K562 (cell line): ENCODE measurements at regions not wholly inside any gene's neighbourhood (a gene's known extent, or its start where the extent isn't known, plus 50 kb on each side); places are given as distances from the start of the nearest gene placed in this dataset.

Source experiments
- BCL6 ChIP-seq: fragments of 250-450 bp; sonication (Bioruptor Pico); IDR thresholded peaks from 2 replicates; pipeline ENCODE4 v1.4.0; 2020
- JUND ChIP-seq, 2 experiments: IDR thresholded peaks; 2 replicates in 1 of 2; 3 replicates in 1 of 2; pipeline ENCODE4 v1.6.1; 2011; ENCODE audit warnings: borderline replicate concordance in 2 of 2, low read depth in 2 of 2, low read length in 2 of 2, improper control_type of control experiment in 1 of 2, missing biosample characterization in 1 of 2, missing genetic modification characterization in 1 of 2, missing genetic modification reagents in 1 of 2
- LEF1 ChIP-seq: fragments of 450-650 bp; IDR thresholded peaks from 2 replicates; pipeline ENCODE4 v1.6.1; 2016; ENCODE audit warnings: mild to moderate bottlenecking
- MYC ChIP-seq, 2 experiments: fragments of 250-450 bp in 1 of 2; sonication (Bioruptor Pico) in 1 of 2; IDR thresholded peaks; 2 replicates each; pipeline versions ENCODE4 v1.5.1 to v1.6.1; 2012 to 2021; ENCODE audit warnings: low read depth in 2 of 2, borderline replicate concordance in 1 of 2, improper control_type of control experiment in 1 of 2, low read length in 1 of 2, mild to moderate bottlenecking in 1 of 2, moderate library complexity in 1 of 2
- NR2C2 ChIP-seq, 2 experiments: fragments of 200-800 bp in 1 of 2; sonication (Bioruptor generic) in 1 of 2; sonication (generic) in 1 of 2; formaldehyde crosslinking in 1 of 2; IDR thresholded peaks; 2 replicates each; pipeline versions ENCODE4 v1.6.1 to v1.8.0; 2016 to 2022; ENCODE audit warnings: mild to moderate bottlenecking in 1 of 2, missing compliant biosample characterization in 1 of 2, missing genetic modification characterization in 1 of 2, missing genetic modification reagents in 1 of 2
- NR2F6 ChIP-seq: fragments of 450-650 bp; formaldehyde crosslinking; IDR thresholded peaks from 2 replicates; pipeline ENCODE4 v1.4.0; 2020; ENCODE audit warnings: mild to moderate bottlenecking
- PTBP1 ChIP-seq: fragments of 200-400 bp; formaldehyde crosslinking; IDR thresholded peaks from 2 replicates; pipeline ENCODE4 v1.6.1; 2017; ENCODE audit warnings: low read depth, low read length
- RCOR1 ChIP-seq, 2 experiments: IDR thresholded peaks; 2 replicates each; pipeline ENCODE4 v1.6.1; 2012; ENCODE audit warnings: low read depth in 2 of 2, low read length in 2 of 2, borderline replicate concordance in 1 of 2, improper control_type of control experiment in 1 of 2
- TCF7L2 ChIP-seq: fragments of 150-350 bp; IDR thresholded peaks from 2 replicates; pipeline ENCODE4 v1.6.1; 2016; ENCODE audit warnings: low read depth, mild to moderate bottlenecking, low read length, moderate library complexity
- ZNF24 ChIP-seq: fragments of 450-650 bp; IDR thresholded peaks from 2 replicates; pipeline ENCODE4 v1.6.1; 2016
- ZNF311 ChIP-seq: fragments of 250-450 bp; sonication (Bioruptor Pico); IDR thresholded peaks from 2 replicates; pipeline ENCODE4 v1.4.0; 2020; ENCODE audit warnings: mild to moderate bottlenecking, moderate library complexity
- TF ChIP-seq, protein P1 (sequence below): fragments of 250-450 bp; sonication (Bioruptor Pico); IDR thresholded peaks from 2 replicates; pipeline ENCODE4 v1.5.0; 2021
- TF ChIP-seq, protein P2 (sequence below): fragments of 450-650 bp; IDR thresholded peaks from 2 replicates; pipeline ENCODE4 v1.6.1; 2016; ENCODE audit warnings: low read depth
- TF ChIP-seq, protein P3 (sequence below), 3 experiments: IDR thresholded peaks in 2 of 3; conservative IDR thresholded peaks in 1 of 3; 2 replicates each; pipeline ENCODE4 v1.5.1; 2011 to 2012; ENCODE audit warnings: low read length in 3 of 3, mild to moderate bottlenecking in 3 of 3, control low read depth in 2 of 3, improper control_type of control experiment in 1 of 3, inconsistent platforms in 1 of 3, low read depth in 1 of 3, mixed read lengths in 1 of 3, moderate library complexity in 1 of 3; ENCODE audit not compliant: insufficient read depth in 2 of 3

DNA sequence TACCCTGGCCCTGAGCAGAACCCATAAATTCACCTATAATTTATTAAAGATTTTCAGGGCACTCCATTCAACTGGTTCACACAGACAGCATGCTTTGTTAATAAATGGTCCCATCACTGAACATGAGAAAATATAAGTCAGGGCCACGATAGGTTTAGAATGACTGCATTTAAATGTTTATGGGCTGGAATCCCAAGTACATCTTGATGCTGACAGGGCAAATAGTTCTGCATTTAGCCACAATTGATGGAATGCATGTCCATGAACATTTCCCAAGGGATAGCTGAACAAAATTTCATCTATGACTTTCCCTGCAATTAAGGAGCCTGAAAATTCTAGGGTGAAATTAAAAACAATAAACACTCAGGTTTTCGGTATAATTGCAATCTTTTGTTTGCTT lies 124.5 kb downstream of the CAAP1 start:
- TF ChIP-seq, protein P1, sequence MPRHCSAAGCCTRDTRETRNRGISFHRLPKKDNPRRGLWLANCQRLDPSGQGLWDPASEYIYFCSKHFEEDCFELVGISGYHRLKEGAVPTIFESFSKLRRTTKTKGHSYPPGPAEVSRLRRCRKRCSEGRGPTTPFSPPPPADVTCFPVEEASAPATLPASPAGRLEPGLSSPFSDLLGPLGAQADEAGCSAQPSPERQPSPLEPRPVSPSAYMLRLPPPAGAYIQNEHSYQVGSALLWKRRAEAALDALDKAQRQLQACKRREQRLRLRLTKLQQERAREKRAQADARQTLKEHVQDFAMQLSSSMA (CRISPR knock-in tag) = no peak
- TF ChIP-seq ZNF311 (CRISPR knock-in tag) (no peak), JUND (IDR thresholded peaks at IDR 0.05; ENCODE audit: borderline replicate concordance, low read depth, low read length) (no peak), JUND (tag; IDR thresholded peaks at IDR 0.05; ENCODE audit: borderline replicate concordance, low read depth, low read length) (no peak), LEF1 (no peak), TCF7L2 (no peak), NR2C2 (CRISPR knock-in tag; IDR thresholded peaks at IDR 0.05) (no peak), NR2C2 (tag; IDR thresholded peaks at IDR 0.05) (no peak), NR2F6 (no peak), PTBP1 (no peak), RCOR1 (IDR thresholded peaks at IDR 0.05; ENCODE audit: borderline replicate concordance in 1 of 2, low read depth in 2 of 2, low read length in 2 of 2) (no peak), MYC (IDR thresholded peaks at IDR 0.05; ENCODE audit: low read depth, low read length) (no peak), MYC (CRISPR knock-in tag; IDR thresholded peaks at IDR 0.05; ENCODE audit: borderline replicate concordance, low read depth) (no peak), ZNF24 (no peak), BCL6 (CRISPR knock-in tag) (no peak)
- TF ChIP-seq, protein P2, sequence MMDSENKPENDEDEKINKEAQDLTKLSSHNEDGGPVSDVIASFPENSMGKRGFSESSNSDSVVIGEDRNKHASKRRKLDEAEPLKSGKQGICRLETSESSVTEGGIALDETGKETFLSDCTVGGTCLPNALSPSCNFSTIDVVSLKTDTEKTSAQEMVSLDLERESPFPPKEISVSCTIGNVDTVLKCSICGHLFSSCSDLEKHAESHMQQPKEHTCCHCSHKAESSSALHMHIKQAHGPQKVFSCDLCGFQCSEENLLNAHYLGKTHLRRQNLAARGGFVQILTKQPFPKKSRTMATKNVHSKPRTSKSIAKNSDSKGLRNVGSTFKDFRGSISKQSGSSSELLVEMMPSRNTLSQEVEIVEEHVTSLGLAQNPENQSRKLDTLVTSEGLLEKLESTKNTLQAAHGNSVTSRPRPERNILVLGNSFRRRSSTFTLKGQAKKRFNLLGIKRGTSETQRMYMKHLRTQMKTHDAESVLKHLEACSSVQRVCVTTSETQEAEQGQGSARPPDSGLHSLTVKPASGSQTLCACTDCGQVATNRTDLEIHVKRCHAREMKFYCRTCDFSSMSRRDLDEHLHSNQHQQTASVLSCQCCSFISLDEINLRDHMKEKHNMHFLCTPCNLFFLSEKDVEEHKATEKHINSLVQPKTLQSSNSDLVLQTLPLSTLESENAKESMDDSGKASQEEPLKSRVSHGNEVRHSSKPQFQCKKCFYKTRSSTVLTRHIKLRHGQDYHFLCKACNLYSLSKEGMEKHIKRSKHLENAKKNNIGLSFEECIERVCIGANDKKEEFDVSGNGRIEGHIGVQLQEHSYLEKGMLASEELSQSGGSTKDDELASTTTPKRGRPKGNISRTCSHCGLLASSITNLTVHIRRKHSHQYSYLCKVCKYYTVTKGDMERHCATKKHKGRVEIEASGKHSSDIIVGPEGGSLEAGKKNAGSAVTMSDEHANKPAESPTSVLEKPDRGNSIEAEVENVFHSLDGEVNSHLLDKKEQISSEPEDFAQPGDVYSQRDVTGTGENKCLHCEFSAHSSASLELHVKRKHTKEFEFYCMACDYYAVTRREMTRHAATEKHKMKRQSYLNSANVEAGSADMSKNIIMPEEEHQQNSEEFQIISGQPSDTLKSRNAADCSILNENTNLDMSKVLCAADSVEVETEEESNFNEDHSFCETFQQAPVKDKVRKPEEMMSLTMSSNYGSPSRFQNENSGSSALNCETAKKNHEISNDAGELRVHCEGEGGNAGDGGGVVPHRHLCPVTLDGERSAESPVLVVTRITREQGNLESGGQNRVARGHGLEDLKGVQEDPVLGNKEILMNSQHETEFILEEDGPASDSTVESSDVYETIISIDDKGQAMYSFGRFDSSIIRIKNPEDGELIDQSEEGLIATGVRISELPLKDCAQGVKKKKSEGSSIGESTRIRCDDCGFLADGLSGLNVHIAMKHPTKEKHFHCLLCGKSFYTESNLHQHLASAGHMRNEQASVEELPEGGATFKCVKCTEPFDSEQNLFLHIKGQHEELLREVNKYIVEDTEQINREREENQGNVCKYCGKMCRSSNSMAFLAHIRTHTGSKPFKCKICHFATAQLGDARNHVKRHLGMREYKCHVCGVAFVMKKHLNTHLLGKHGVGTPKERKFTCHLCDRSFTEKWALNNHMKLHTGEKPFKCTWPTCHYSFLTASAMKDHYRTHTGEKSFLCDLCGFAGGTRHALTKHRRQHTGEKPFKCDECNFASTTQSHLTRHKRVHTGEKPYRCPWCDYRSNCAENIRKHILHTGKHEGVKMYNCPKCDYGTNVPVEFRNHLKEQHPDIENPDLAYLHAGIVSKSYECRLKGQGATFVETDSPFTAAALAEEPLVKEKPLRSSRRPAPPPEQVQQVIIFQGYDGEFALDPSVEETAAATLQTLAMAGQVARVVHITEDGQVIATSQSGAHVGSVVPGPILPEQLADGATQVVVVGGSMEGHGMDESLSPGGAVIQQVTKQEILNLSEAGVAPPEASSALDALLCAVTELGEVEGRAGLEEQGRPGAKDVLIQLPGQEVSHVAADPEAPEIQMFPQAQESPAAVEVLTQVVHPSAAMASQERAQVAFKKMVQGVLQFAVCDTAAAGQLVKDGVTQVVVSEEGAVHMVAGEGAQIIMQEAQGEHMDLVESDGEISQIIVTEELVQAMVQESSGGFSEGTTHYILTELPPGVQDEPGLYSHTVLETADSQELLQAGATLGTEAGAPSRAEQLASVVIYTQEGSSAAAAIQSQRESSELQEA = no peak
- TF ChIP-seq, protein P3, sequence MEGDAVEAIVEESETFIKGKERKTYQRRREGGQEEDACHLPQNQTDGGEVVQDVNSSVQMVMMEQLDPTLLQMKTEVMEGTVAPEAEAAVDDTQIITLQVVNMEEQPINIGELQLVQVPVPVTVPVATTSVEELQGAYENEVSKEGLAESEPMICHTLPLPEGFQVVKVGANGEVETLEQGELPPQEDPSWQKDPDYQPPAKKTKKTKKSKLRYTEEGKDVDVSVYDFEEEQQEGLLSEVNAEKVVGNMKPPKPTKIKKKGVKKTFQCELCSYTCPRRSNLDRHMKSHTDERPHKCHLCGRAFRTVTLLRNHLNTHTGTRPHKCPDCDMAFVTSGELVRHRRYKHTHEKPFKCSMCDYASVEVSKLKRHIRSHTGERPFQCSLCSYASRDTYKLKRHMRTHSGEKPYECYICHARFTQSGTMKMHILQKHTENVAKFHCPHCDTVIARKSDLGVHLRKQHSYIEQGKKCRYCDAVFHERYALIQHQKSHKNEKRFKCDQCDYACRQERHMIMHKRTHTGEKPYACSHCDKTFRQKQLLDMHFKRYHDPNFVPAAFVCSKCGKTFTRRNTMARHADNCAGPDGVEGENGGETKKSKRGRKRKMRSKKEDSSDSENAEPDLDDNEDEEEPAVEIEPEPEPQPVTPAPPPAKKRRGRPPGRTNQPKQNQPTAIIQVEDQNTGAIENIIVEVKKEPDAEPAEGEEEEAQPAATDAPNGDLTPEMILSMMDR (IDR thresholded peaks at IDR 0.05 in 2 of 3, conservative IDR thresholded peaks at IDR 0.05 in 1 of 3; ENCODE audit: insufficient read depth in 2 of 3, low read depth in 1 of 3, low read length in 3 of 3) = no peak
